PC-3 (cell line): ENCODE measurements at regions not wholly inside any gene's neighbourhood (a gene's known extent, or its start where the extent isn't known, plus 50 kb on each side); places are given as distances from the start of the nearest gene placed in this dataset.

Source experiments
- EZH2 ChIP-seq: fragments of 300-600 bp; sonication (generic); IDR thresholded peaks from one replicate; pipeline ENCODE4 v1.6.1; 2017; ENCODE audit warnings: antibody characterized with exemption, mild to moderate bottlenecking, low read length; ENCODE audit not compliant: unreplicated experiment
- EZH2phosphoT487 ChIP-seq: fragments of 300-600 bp; sonication (generic); IDR thresholded peaks from 2 replicates; pipeline ENCODE4 v1.6.1; 2018; ENCODE audit warnings: mild to moderate bottlenecking, antibody characterized with exemption, low read length, borderline replicate concordance
- TF ChIP-seq, protein P1 (sequence below): fragments of 300-600 bp; sonication (generic); conservative IDR thresholded peaks from 2 replicates; pipeline ENCODE4 v1.5.1; 2017; ENCODE audit warnings: antibody characterized with exemption, low read depth, mild to moderate bottlenecking, low read length

DNA sequence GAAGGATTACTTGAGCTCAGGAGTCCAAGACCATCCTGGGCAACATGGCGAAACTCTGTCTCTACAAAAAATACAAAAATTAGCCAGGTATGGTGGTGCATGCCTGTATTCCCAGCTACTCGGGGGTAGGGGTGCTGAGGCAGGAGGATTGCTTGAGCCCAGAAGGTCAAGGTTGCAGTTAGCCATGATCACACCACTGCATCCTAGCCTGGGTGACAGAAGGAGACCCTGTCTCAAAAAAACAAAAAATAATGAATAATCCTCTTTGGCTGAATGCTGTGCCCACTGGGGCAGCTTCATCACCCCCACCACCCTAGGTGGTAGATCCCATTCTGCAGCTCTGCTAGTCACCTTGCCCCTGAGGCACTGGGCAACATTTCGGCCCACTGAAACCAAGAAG lies 109.4 kb downstream of the ZFP36L2 start:
- TF ChIP-seq, protein P1, sequence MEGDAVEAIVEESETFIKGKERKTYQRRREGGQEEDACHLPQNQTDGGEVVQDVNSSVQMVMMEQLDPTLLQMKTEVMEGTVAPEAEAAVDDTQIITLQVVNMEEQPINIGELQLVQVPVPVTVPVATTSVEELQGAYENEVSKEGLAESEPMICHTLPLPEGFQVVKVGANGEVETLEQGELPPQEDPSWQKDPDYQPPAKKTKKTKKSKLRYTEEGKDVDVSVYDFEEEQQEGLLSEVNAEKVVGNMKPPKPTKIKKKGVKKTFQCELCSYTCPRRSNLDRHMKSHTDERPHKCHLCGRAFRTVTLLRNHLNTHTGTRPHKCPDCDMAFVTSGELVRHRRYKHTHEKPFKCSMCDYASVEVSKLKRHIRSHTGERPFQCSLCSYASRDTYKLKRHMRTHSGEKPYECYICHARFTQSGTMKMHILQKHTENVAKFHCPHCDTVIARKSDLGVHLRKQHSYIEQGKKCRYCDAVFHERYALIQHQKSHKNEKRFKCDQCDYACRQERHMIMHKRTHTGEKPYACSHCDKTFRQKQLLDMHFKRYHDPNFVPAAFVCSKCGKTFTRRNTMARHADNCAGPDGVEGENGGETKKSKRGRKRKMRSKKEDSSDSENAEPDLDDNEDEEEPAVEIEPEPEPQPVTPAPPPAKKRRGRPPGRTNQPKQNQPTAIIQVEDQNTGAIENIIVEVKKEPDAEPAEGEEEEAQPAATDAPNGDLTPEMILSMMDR = no peak
- TF ChIP-seq EZH2phosphoT487 (no peak), EZH2 (no peak)
